ENCODE measurements at regions not wholly inside any gene's neighbourhood (a gene's known extent, or its start where the extent isn't known, plus 50 kb on each side); places are given as distances from the start of the nearest gene placed in this dataset.

DNA sequence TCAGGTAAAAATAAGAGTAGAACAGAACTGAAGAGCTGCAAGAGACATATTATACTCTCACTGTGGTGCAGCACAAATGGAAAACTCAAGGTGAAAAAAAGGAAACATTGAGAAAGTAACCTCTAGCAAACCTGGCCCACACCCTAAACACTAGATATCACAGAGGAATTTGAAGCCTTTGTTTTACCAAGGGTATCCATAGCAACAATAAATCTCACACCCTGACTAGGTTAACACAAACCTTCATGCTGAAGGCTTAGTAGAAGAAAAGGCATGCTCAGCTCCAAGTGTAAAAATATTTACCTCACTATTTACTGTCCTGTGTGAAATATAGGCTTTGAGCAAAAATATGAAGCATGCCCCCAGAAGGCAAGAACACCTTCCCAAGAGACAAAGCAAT lies 61.9 kb upstream of the TAB3 start:
- Histone ChIP-seq H4K20me1 (ENCODE audit: control insufficient read depth, extremely low read depth, insufficient read depth, low read length) (no peaks in the 10 kb centered on the region), H2AFZ (ENCODE audit: low read length) (no peak overlapping the region), H3K27me3 (ENCODE audit: control insufficient read depth, insufficient read depth, low read length) (no peaks in the 10 kb centered on the region), H3K9me3 (ENCODE audit: control insufficient read depth, insufficient read depth, low read depth, low read length) (no peaks in the 10 kb centered on the region), H3K36me3 (ENCODE audit: control insufficient read depth, insufficient read depth, low read length) (no peaks in the 10 kb centered on the region), H3K9ac (ENCODE audit: insufficient read depth, low read length) (no peak overlapping the region), H3K4me2 (ENCODE audit: extremely low read depth, insufficient read depth, low read length) (no peak overlapping the region), H3K4me3 (replicated peaks in 1 of 4; ENCODE audit: control extremely low read depth in 1 of 4, insufficient read depth in 1 of 4, low read depth in 3 of 4, low read length in 4 of 4) (no peak overlapping the region), H3K79me2 (ENCODE audit: control insufficient read depth, insufficient read depth, low read length) (no peaks in the 10 kb centered on the region), H3K27ac (ENCODE audit: insufficient read depth, low read length) (no peak overlapping the region), H3K4me1 (ENCODE audit: control insufficient read depth, extremely low read depth, insufficient read depth, low read length) (no peaks in the 10 kb centered on the region)
- DNase-seq (ENCODE audit: low read depth in 2 of 2) = no peak
- TF ChIP-seq CTCF (conservative IDR thresholded peaks at IDR 0.05 in 1 of 2, IDR thresholded peaks at IDR 0.05 in 1 of 2; ENCODE audit: low read depth in 1 of 2, low read length in 2 of 2) (no peak), EZH2 (IDR thresholded peaks at IDR 0.05; ENCODE audit: low read length, missing control alignments) (no peak)

- TF ChIP-seq CTCF (conservative IDR thresholded peaks at IDR 0.05 in 1 of 2, IDR thresholded peaks at IDR 0.05 in 1 of 2; ENCODE audit: low read depth in 1 of 2, low read length in 2 of 2) = no peak
- no peak for TF ChIP-seq EZH2 (IDR thresholded peaks at IDR 0.05; ENCODE audit: low read length, missing control alignments)
- no peaks in the 10 kb centered on the region for H3K36me3 ChIP-seq (ENCODE audit: control insufficient read depth, insufficient read depth, low read length)
- H4K20me1 ChIP-seq (ENCODE audit: control insufficient read depth, extremely low read depth, insufficient read depth, low read length) = no peaks in the 10 kb centered on the region
- no peak overlapping the region for H2AFZ ChIP-seq (ENCODE audit: low read length)
- H3K79me2 ChIP-seq (ENCODE audit: control insufficient read depth, insufficient read depth, low read length) = no peaks in the 10 kb centered on the region
- H3K4me3 ChIP-seq (replicated peaks in 1 of 4; ENCODE audit: control extremely low read depth in 1 of 4, insufficient read depth in 1 of 4, low read depth in 3 of 4, low read length in 4 of 4) = no peak overlapping the region
- no peak for DNase-seq (ENCODE audit: low read depth in 2 of 2)
- H3K4me2 ChIP-seq (ENCODE audit: extremely low read depth, insufficient read depth, low read length) = no peak overlapping the region
- no peak overlapping the region for H3K9ac ChIP-seq (ENCODE audit: insufficient read depth, low read length)
- no peak overlapping the region for H3K27ac ChIP-seq (ENCODE audit: insufficient read depth, low read length)
- H3K9me3 ChIP-seq (ENCODE audit: control insufficient read depth, insufficient read depth, low read depth, low read length) = no peaks in the 10 kb centered on the region
- H3K4me1 ChIP-seq (ENCODE audit: control insufficient read depth, extremely low read depth, insufficient read depth, low read length) = no peaks in the 10 kb centered on the region
- no peaks in the 10 kb centered on the region for H3K27me3 ChIP-seq (ENCODE audit: control insufficient read depth, insufficient read depth, low read length)
Measured at GRCh38 chrX:30950391-30950790, 61.3 kb upstream of the TAB3 start.

GRCh38 chrX:30949554-30949953 lies 60.5 kb upstream of the TAB3 start:
- H2AFZ ChIP-seq (ENCODE audit: low read length) = no peak overlapping the region
- TF ChIP-seq CTCF (conservative IDR thresholded peaks at IDR 0.05 in 1 of 2, IDR thresholded peaks at IDR 0.05 in 1 of 2; ENCODE audit: low read depth in 1 of 2, low read length in 2 of 2) (no peak), EZH2 (IDR thresholded peaks at IDR 0.05; ENCODE audit: low read length, missing control alignments) (no peak)

More at GRCh38 chrX:30949554-30949953, 60.5 kb upstream of the TAB3 start:
- Histone ChIP-seq H3K4me1 (ENCODE audit: control insufficient read depth, extremely low read depth, insufficient read depth, low read length) (no peaks in the 10 kb centered on the region), H3K9ac (ENCODE audit: insufficient read depth, low read length) (no peak overlapping the region), H3K9me3 (ENCODE audit: control insufficient read depth, insufficient read depth, low read depth, low read length) (no peaks in the 10 kb centered on the region), H3K36me3 (ENCODE audit: control insufficient read depth, insufficient read depth, low read length) (no peaks in the 10 kb centered on the region), H3K27me3 (ENCODE audit: control insufficient read depth, insufficient read depth, low read length) (no peaks in the 10 kb centered on the region), H4K20me1 (ENCODE audit: control insufficient read depth, extremely low read depth, insufficient read depth, low read length) (no peaks in the 10 kb centered on the region), H3K27ac (ENCODE audit: insufficient read depth, low read length) (no peak overlapping the region), H3K79me2 (ENCODE audit: control insufficient read depth, insufficient read depth, low read length) (no peaks in the 10 kb centered on the region), H3K4me2 (ENCODE audit: extremely low read depth, insufficient read depth, low read length) (no peak overlapping the region), H3K4me3 (replicated peaks in 1 of 4; ENCODE audit: control extremely low read depth in 1 of 4, insufficient read depth in 1 of 4, low read depth in 3 of 4, low read length in 4 of 4) (no peak overlapping the region)
- no peak for DNase-seq (ENCODE audit: low read depth in 2 of 2)
